ENCODE measurements at regions not wholly inside any gene's neighbourhood (a gene's known extent, or its start where the extent isn't known, plus 50 kb on each side); places are given as distances from the start of the nearest gene placed in this dataset.

DNA sequence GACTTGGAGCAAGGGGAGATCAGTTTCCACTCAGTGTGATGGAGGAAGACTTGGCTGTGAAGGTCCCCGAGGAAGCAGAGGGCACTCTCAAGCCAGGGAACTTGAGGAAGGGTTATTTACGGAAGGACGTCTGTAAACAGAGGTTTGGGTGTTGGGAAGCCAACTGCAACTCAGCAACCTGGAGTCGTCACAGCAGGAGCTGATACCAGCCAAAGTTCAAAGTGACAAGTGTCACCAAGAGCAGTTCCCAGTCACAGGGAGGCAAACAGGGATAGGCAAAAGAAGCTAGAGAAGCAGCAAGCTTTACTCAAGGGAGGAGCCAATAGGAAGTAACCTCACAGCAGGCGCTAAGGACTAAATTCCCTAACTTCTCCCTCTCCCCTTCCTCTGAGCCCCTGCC is 205.5 kb downstream of the EFNB2 start:
- no peak for DNase-seq
- Mint-ChIP-seq H3K9me3 (no peaks in the 10 kb centered on the region), H3K27me3 (no peaks in the 10 kb centered on the region), H3K27ac (no peak overlapping the region), H3K36me3 (ENCODE audit: low read depth) (no peaks in the 10 kb centered on the region), H3K4me3 (no peak overlapping the region), H3K4me1 (no peaks in the 10 kb centered on the region)
- CTCF ChIA-PET, result no interaction called here
- POLR2A ChIA-PET, result no interaction called here

DNA sequence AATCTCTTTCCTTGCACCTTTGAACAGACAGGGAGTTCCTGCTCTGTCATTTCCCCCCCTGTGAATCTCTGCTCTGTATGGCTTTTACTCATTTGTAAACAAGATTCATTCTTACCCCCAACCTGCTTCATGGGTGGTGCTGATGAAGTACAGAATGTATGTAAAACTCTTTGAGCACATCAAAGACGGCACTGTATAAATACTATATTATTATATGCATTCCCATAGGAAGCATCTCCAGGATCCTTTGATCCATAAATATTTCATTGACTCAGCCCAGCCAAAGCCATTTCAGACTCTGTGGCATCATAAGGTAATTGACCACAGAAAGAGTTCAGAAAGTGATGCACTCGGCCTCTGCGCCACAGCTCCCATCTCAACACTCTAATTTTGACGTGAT is 208.7 kb downstream of the EFNB2 start:
- no peaks in the 10 kb centered on the region for H3K4me1 Mint-ChIP-seq
- H3K27me3 Mint-ChIP-seq, result no peaks in the 10 kb centered on the region
- POLR2A ChIA-PET, result no interaction called here
- DNase-seq, result no peak
- H3K9me3 Mint-ChIP-seq, result peaks cover 8% of the 10 kb centered on the region
- no peak overlapping the region for H3K4me3 Mint-ChIP-seq
- H3K36me3 Mint-ChIP-seq (ENCODE audit: low read depth), result no peaks in the 10 kb centered on the region
- H3K27ac Mint-ChIP-seq, result no peak overlapping the region
- CTCF ChIA-PET, result no interaction called here

DNA sequence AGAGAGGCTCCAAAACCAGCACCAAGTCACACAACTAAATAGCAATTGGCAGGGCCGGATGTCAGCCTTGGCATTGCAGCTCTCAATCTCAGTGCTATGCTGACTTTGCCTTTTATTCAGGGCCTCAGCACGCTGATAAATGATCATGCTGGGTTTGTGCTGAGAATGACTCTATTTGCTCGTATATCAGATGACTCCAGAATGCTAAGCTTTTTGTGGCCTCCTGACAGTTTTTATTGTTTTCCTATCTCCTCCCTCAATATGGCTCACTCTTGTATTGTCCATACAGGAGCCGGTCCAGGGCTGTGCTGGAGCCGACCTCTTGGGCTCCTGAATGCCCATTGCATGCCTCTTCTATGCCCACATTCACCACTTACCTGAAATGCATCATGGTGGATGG is 211.0 kb downstream of the EFNB2 start:
- Mint-ChIP-seq H3K27me3 (no peaks in the 10 kb centered on the region), H3K9me3 (peaks cover 8% of the 10 kb centered on the region), H3K4me1 (no peaks in the 10 kb centered on the region), H3K27ac (no peak overlapping the region), H3K36me3 (ENCODE audit: low read depth) (no peaks in the 10 kb centered on the region), H3K4me3 (no peak overlapping the region)
- DNase-seq, result no peak
- ChIA-PET POLR2A (no interaction called here), CTCF (no interaction called here)

DNA sequence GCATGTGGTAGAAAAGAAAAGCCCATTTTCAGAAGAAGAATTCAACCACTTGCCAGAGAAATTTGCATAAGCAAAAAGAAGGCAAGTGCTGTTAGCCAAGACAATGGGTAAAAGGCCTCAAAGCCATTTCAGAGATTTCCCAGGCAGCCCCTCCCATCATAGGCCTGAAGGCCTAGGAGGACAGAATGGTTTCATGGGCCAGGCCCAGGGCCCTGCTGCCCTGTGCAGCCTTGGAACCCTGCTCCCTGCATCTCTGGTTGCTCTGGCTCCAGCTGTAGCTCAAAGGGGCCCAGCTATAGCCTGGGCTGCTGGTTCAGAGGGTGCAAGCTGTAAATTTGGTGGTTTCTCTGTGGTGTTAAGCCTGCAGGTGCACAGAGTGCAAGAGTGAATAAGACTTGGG is 212.8 kb downstream of the EFNB2 start:
- ChIA-PET POLR2A (no interaction called here), CTCF (no interaction called here)
- Mint-ChIP-seq H3K27ac (no peak overlapping the region), H3K4me3 (no peak overlapping the region), H3K9me3 (peaks cover 8% of the 10 kb centered on the region), H3K4me1 (no peaks in the 10 kb centered on the region), H3K36me3 (ENCODE audit: low read depth) (no peaks in the 10 kb centered on the region), H3K27me3 (no peaks in the 10 kb centered on the region)
- DNase-seq, result no peak

DNA sequence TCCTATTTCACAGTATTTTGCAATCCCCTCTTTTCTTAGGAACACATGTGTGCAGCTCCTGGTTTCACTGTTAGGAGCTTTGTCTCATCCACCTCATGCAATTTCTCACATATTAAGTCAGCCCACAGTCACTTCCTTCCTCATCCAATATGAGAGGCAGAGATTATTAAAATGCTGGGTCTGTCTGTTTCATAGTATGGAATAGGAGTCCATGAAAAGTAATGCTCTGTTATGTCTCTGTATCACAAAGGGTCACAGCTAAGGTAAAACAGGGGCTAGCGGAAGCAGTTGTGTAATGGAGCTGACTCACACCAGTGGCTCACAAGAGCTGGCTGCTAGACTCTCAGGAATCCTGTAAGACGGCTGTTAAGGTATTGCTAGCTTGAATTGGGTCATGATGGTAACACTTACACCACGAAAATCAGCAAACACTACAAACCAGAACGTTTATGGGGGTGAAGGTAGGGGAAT is 216.5 kb downstream of the EFNB2 start:
- CTCF ChIA-PET, result no interaction called here
- peaks cover 5% of the 10 kb centered on the region for H3K9me3 Mint-ChIP-seq
- H3K4me1 Mint-ChIP-seq, result no peaks in the 10 kb centered on the region
- no peaks in the 10 kb centered on the region for H3K36me3 Mint-ChIP-seq (ENCODE audit: low read depth)
- no peak overlapping the region for H3K27ac Mint-ChIP-seq
- POLR2A ChIA-PET, result no interaction called here
- no peak for DNase-seq
- no peaks in the 10 kb centered on the region for H3K27me3 Mint-ChIP-seq
- no peak overlapping the region for H3K4me3 Mint-ChIP-seq

DNA sequence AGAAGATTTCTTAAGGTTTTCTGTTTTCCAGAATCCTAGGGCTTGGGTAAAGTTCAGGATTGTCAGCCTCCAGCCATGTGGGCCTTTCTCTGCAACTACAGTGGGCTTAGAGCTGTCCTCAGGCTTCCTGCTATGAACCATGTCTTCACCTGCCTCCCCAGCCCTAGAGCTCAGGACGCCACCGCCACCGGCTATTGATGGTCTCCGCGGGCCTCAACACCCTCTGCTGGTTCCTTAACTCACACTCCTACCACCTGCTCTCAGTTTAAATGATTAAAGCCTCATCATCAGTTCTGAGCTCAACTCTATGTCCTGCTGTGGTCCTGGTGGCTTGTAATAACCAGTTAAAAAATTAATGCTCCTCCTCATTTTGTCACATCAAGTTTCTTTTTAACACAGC is 221.0 kb downstream of the EFNB2 start:
- CTCF ChIA-PET, result no interaction called here
- no peak overlapping the region for H3K4me3 Mint-ChIP-seq
- no peaks in the 10 kb centered on the region for H3K27me3 Mint-ChIP-seq
- no peaks in the 10 kb centered on the region for H3K9me3 Mint-ChIP-seq
- H3K27ac Mint-ChIP-seq, result no peak overlapping the region
- H3K4me1 Mint-ChIP-seq, result no peaks in the 10 kb centered on the region
- DNase-seq, result no peak
- POLR2A ChIA-PET, result no interaction called here
- H3K36me3 Mint-ChIP-seq (ENCODE audit: low read depth), result no peaks in the 10 kb centered on the region

DNA sequence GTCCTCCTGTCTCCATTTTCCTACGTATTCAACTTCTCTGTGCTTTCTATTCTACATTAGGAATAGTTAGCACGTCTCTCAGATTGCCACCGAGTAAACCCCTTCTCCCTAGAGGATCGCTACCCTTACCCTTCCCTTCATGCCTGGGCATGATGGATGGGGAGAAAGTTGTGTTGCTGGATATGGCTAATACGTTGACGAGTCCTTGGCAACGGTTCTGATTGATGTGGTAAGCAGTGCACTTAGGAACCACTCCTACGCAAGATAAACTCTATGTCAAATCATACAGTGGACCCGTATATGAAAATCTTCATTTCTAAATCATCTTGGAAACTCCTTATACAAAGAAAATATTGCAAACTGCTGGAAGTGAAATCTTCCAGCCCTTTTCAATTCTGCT is 224.5 kb downstream of the EFNB2 start:
- Mint-ChIP-seq H3K27ac (no peak overlapping the region), H3K27me3 (no peaks in the 10 kb centered on the region), H3K4me1 (no peaks in the 10 kb centered on the region), H3K4me3 (no peak overlapping the region), H3K36me3 (ENCODE audit: low read depth) (no peaks in the 10 kb centered on the region), H3K9me3 (peaks cover 2% of the 10 kb centered on the region)
- no peak for DNase-seq
- ChIA-PET CTCF (no interaction called here), POLR2A (no interaction called here)

DNA sequence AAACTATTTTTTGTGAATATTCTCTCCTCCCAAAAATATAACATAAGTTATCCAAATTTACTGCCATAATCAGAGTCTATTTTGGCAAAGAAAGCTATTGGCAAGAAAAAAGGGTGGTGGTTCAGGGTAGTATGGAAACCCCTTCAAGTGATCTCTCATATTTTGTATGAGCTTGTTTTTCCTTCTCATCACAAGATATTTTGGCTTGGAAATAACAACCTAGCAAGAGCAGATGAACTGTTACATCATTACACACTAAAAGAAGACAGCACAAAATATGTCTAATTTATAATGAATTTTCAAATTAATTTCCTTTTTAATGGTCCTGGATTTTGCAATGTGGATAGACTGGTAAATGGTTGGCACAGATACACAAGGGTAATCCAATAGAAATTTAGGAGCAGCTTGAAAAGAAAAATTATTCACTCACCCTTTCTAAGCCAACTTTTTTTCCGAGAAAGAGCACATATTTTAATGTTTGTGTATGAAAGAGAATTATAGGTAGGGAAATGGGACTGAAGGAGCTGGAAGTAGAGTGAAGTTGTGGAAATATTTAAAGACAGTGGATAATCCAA is 225.1 kb downstream of the EFNB2 start:
- DNase-seq, result no peak
- ChIA-PET POLR2A (no interaction called here), CTCF (no interaction called here)
- Mint-ChIP-seq H3K4me1 (no peaks in the 10 kb centered on the region), H3K36me3 (ENCODE audit: low read depth) (no peaks in the 10 kb centered on the region), H3K9me3 (peaks cover 2% of the 10 kb centered on the region), H3K27me3 (no peaks in the 10 kb centered on the region), H3K4me3 (no peak overlapping the region), H3K27ac (no peak overlapping the region)

DNA sequence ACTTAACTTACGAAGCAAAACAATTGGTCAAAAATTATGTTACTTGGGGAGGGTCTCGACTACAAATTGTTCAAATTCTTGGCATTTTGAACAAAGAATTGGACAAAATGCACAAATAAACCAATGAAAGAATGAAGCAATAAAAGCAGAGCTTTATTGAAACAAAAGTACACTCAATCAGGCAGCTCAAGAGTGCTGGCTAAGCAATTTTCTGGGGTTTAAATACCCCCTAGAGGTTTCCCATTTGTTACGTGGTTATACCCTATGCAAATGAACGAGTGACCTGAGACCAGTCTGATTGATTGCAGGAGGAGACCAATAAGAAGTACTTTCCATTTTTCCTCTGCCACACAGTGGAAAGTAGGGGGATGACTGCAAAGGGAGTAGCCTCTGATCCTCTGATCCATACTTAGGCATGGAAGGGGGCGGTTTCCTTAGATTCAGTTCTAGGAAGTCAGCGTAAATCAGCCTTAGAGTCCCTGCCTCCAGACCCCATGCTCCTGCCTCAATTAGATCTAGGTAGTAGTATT is 228.6 kb downstream of the EFNB2 start:
- POLR2A ChIA-PET, result no interaction called here

DNA sequence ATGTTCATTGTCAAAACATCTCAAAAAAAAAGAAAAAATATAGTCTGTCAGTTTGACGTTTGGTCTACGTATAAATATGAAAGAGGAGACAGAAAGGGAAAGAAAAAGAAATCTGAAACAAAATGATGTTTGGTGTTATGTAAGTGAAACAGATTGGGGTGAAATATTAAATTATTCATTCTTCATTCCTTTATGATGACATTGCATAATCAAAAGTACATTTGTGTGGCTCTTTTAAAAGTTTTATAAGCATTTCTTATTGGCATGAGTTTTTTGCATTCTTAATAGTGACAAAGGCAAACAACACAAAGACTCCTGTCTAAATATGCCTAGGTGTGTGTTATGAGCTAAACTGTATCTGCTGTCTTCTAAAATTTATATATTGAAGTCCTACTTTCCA is 232.6 kb downstream of the EFNB2 start:
- no peaks in the 10 kb centered on the region for H3K4me1 Mint-ChIP-seq
- no peaks in the 10 kb centered on the region for H3K27me3 Mint-ChIP-seq
- peaks cover 2% of the 10 kb centered on the region for H3K9me3 Mint-ChIP-seq
- no peaks in the 10 kb centered on the region for H3K36me3 Mint-ChIP-seq (ENCODE audit: low read depth)
- ChIA-PET POLR2A (no interaction called here), CTCF (no interaction called here)
- H3K4me3 Mint-ChIP-seq, result no peak overlapping the region
- DNase-seq, result no peak
- no peak overlapping the region for H3K27ac Mint-ChIP-seq

More for the DNA sequence above, 228.6 kb downstream of the EFNB2 start:
- Mint-ChIP-seq H3K36me3 (ENCODE audit: low read depth) (no peaks in the 10 kb centered on the region), H3K4me1 (no peaks in the 10 kb centered on the region), H3K4me3 (no peak overlapping the region), H3K27ac (no peak overlapping the region), H3K27me3 (no peaks in the 10 kb centered on the region), H3K9me3 (peaks cover 2% of the 10 kb centered on the region)
- DNase-seq, result no peak
- CTCF ChIA-PET, result no interaction called here

DNA sequence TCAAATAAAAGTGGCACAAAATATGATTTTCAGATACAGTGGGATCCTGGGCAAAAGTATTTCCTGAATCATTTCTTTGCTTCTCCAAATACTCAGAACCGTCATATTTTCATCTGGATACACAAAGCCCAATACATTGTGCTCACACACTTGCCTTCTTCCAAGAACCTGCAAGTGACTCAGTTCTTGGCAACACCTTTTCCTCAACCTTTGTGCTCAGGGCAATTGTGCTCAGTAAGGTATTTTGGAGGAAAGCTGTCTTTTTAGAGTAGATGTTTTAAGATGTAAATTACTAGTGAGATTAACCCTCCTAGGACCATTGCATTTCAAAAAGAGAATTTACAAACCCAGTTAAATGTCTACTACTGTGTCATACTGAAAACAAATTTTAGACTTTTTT is 233.5 kb downstream of the EFNB2 start:
- CTCF ChIA-PET, result no interaction called here
- Mint-ChIP-seq H3K27ac (no peak overlapping the region), H3K9me3 (peaks cover 2% of the 10 kb centered on the region), H3K4me3 (no peak overlapping the region), H3K27me3 (no peaks in the 10 kb centered on the region), H3K4me1 (no peaks in the 10 kb centered on the region), H3K36me3 (ENCODE audit: low read depth) (no peaks in the 10 kb centered on the region)
- DNase-seq, result no peak
- POLR2A ChIA-PET, result no interaction called here

DNA sequence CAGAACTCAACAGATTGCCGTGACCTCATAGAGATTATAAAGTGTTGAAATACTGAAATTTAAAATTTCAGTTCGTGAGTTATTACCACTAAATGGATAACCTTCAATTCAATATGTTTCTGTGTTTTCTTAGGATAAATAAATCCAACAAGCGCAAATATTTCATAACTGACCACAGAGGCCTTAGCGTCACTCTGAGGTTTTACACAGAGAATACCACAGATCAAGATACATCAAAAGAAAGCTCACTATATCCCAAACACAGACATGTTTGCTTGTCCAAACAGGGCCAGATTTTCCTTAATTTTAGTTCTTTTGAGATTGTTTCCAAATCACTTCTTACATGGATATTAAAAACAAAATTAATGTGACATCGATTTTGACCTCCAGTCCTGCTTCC is 235.8 kb downstream of the EFNB2 start:
- no peak for DNase-seq
- no peak overlapping the region for H3K27ac Mint-ChIP-seq
- no peaks in the 10 kb centered on the region for H3K27me3 Mint-ChIP-seq
- ChIA-PET POLR2A (no interaction called here), CTCF (no interaction called here)
- no peaks in the 10 kb centered on the region for H3K9me3 Mint-ChIP-seq
- H3K36me3 Mint-ChIP-seq (ENCODE audit: low read depth), result no peaks in the 10 kb centered on the region
- H3K4me1 Mint-ChIP-seq, result no peaks in the 10 kb centered on the region
- no peak overlapping the region for H3K4me3 Mint-ChIP-seq

DNA sequence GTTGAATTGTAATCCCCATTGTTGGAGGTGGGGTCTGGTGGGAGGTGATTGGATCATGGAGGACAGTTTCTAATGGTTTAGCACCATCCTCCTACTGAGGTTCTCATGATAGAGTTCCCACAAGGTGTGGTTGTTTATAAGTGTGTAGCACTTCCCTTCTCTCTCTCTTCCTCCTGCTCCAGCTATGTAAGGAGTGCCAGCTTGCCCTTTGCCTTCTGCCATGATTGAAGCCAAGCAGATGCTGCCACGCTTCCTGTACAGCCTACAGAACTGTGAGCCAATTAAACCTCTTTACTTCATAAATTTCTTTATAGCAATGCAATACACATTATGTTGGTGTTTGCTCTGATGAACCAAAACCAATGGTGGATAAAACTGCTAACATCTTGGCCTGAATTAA is 238.2 kb downstream of the EFNB2 start:
- no peaks in the 10 kb centered on the region for H3K9me3 Mint-ChIP-seq
- H3K36me3 Mint-ChIP-seq (ENCODE audit: low read depth), result no peaks in the 10 kb centered on the region
- no peak overlapping the region for H3K27ac Mint-ChIP-seq
- H3K4me3 Mint-ChIP-seq, result no peak overlapping the region
- H3K4me1 Mint-ChIP-seq, result no peaks in the 10 kb centered on the region
- DNase-seq, result no peak
- H3K27me3 Mint-ChIP-seq, result no peaks in the 10 kb centered on the region
- POLR2A ChIA-PET, result no interaction called here
- CTCF ChIA-PET, result no interaction called here

DNA sequence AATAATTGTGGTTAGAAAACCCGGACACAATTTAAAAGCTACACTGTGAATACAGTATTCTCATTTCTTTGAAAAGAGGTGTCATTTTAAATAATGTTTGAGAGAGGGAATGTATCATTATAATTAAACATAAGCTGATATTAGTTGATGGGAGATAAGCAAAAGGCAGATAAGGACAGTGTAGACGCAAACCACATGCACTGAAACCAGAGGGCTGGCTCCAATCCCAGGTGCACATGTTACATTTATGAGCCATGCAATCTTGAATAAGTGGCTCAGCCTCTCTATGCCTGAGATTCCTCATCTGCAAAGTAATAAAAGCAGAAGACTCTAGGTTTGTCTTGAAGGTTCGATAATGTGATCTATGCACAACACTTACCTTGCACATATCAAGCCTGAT is 238.7 kb downstream of the EFNB2 start:
- H3K27ac Mint-ChIP-seq, result no peak overlapping the region
- H3K9me3 Mint-ChIP-seq, result no peaks in the 10 kb centered on the region
- no peaks in the 10 kb centered on the region for H3K4me1 Mint-ChIP-seq
- POLR2A ChIA-PET, result no interaction called here
- CTCF ChIA-PET, result no interaction called here
- no peaks in the 10 kb centered on the region for H3K27me3 Mint-ChIP-seq
- H3K4me3 Mint-ChIP-seq, result no peak overlapping the region
- DNase-seq, result no peak
- H3K36me3 Mint-ChIP-seq (ENCODE audit: low read depth), result no peaks in the 10 kb centered on the region

DNA sequence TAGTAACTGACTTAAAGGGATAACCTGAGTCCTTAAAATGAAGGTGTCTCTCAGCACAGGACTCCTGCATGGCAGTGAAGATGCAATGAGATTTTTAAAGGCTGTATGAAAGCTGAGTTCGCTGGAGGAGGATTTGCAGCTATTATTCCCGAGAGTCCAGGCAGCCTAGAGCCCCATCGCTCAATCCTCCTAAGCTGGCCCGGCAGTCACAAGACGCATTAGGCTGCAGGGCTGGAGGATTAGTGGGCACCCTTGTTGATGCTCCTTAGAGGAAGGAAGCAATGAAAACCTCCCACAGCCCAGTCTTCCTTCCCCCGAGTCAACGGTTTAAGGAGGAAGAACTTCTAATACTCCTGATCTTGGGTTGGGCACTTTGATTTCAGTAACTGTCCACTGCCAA is 239.5 kb downstream of the EFNB2 start:
- POLR2A ChIA-PET, result no interaction called here
- no peaks in the 10 kb centered on the region for H3K36me3 Mint-ChIP-seq (ENCODE audit: low read depth)
- CTCF ChIA-PET, result no interaction called here
- H3K27me3 Mint-ChIP-seq, result no peaks in the 10 kb centered on the region
- H3K27ac Mint-ChIP-seq, result no peak overlapping the region
- H3K9me3 Mint-ChIP-seq, result no peaks in the 10 kb centered on the region
- H3K4me1 Mint-ChIP-seq, result no peaks in the 10 kb centered on the region
- no peak overlapping the region for H3K4me3 Mint-ChIP-seq
- no peak for DNase-seq
